GM10266 (cell line): ENCODE measurements at regions not wholly inside any gene's neighbourhood (a gene's known extent, or its start where the extent isn't known, plus 50 kb on each side); places are given as distances from the start of the nearest gene placed in this dataset.

Experiments used
- DNase-seq: peaks from one replicate; pipeline ENCODE4 v3.0.0; 2012; ENCODE audit errors: extremely low spot score
- CTCF ChIP-seq: IDR thresholded peaks from 2 replicates; pipeline ENCODE4 v1.5.1; 2012; ENCODE audit warnings: mild to moderate bottlenecking, low read depth; ENCODE audit not compliant: control insufficient read depth, insufficient read depth; ENCODE audit errors: missing control alignments

DNA sequence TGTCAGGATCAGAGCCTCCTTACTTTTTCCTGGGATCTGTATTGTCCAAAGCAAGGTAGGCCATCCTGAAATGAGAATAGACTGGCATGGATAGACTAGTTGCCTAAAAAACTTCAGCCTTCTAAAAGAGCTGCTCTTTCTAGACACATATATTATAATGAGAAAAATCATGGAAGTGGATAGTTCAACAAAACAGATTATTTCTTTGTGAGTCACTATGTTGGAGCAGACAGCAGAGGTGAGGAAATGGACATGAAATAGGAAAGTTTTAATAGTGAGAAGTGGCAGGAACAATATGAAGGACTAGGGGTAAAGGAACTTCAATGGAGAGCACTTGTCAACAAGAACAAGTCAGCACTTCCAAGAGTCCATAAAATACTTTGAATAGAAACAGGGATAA, 101.9 kb upstream of the ANO3 start:
- no peak for DNase-seq
- no peak for TF ChIP-seq CTCF

- DNase-seq, result no peak
Observed at GRCh38 chr11:26231252-26231661, 100.7 kb upstream of the ANO3 start.

GRCh38 chr11:26234451-26234850, 97.5 kb upstream of the ANO3 start:
- no peak for DNase-seq
- TF ChIP-seq CTCF, result no peak

More at GRCh38 chr11:26231252-26231661, 100.7 kb upstream of the ANO3 start:
- TF ChIP-seq CTCF, result no peak

GRCh38 chr11:26243426-26243825, 88.5 kb upstream of the ANO3 start:
- TF ChIP-seq CTCF, result no peak
- no peak for DNase-seq

DNA sequence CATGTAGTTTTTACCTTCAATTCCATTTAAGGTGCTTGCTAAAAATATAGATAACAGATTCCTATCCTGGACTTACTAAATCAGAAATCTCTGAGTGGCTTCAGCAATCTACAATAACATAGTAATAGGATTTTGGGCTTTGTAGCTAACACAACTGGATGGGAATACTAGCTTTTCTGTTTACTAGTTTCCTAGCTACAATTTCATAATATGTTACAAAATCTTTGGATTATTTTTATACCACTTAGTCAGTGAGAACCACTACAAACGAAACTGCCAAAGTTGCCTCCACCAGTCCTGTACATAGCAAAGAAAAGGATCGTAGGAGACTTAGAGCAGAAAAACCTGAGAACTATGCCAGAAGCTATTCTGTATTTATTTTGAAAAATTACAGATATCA, 87.7 kb upstream of the ANO3 start:
- TF ChIP-seq CTCF, result no peak
- DNase-seq, result no peak

DNA sequence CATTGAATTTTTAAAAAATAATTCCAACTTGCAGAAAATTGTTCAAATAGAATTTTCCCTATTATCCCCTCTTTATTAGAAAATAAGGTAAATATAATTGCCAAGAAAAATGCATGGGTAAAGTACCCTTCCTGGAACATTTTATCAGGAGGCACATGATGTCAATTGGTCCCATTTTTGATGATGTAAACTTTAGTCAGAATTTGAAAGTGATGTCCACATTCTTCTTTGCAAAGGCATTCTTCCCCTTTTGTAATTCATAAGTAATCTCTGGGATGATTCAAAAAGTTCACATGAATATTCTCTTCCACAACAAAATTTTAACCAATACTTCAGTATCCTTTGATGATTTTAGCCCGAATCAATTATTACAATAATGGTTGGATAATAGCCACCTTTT, 86.9 kb upstream of the ANO3 start:
- DNase-seq, result no peak
- TF ChIP-seq CTCF, result no peak

DNA sequence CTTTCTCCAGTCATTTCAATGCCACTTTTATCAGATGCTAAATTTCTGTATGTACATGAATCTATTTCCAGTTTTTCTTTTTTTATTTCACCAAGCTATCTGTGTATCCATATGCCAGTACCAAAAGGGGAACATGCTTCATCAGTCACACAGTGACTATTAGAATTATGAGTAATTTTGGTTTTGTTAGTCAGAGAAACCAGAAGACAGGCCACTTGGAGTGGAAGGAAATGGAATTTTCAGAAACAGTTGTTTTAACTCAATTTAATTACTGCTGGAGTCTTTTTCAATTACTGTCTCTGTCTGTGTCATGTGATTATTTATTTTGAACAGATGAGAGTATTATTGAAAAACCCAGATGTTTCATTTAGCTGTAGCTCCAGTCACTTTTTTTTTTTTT, 84.6 kb upstream of the ANO3 start:
- no peak for TF ChIP-seq CTCF
- no peak for DNase-seq
